ENCODE measurements at regions not wholly inside any gene's neighbourhood (a gene's known extent, or its start where the extent isn't known, plus 50 kb on each side); places are given as distances from the start of the nearest gene placed in this dataset.

GRCh38 chr5:5615569-5615968, 193.1 kb downstream of the ICE1 start:
- TF ChIP-seq, protein P1, sequence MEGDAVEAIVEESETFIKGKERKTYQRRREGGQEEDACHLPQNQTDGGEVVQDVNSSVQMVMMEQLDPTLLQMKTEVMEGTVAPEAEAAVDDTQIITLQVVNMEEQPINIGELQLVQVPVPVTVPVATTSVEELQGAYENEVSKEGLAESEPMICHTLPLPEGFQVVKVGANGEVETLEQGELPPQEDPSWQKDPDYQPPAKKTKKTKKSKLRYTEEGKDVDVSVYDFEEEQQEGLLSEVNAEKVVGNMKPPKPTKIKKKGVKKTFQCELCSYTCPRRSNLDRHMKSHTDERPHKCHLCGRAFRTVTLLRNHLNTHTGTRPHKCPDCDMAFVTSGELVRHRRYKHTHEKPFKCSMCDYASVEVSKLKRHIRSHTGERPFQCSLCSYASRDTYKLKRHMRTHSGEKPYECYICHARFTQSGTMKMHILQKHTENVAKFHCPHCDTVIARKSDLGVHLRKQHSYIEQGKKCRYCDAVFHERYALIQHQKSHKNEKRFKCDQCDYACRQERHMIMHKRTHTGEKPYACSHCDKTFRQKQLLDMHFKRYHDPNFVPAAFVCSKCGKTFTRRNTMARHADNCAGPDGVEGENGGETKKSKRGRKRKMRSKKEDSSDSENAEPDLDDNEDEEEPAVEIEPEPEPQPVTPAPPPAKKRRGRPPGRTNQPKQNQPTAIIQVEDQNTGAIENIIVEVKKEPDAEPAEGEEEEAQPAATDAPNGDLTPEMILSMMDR (IDR thresholded peaks at IDR 0.05), result no peak
- TF ChIP-seq POLR2A (IDR thresholded peaks at IDR 0.05), result no peak
